Nephron (organoid): ENCODE measurements at regions not wholly inside any gene's neighbourhood (a gene's known extent, or its start where the extent isn't known, plus 50 kb on each side); places are given as distances from the start of the nearest gene placed in this dataset.

ENCODE experiments used
- H3K27ac Mint-ChIP-seq, 3 experiments: 2 replicates each; pipeline ENCODE4 v1.8.0; 2020; ENCODE audit warnings: mixed read lengths in 3 of 3, mild to moderate bottlenecking in 2 of 3, moderate library complexity in 1 of 3
- H3K27me3 Mint-ChIP-seq: 2 replicates; pipeline ENCODE4 v1.8.0; 2021; ENCODE audit warnings: low read depth, mild to moderate bottlenecking, moderate library complexity, mixed read lengths
- H3K36me3 Mint-ChIP-seq: 2 replicates; pipeline ENCODE4 v1.8.0; 2020; ENCODE audit warnings: low read depth, mixed read lengths
- H3K4me1 Mint-ChIP-seq: 2 replicates; pipeline ENCODE4 v1.8.0; 2020; ENCODE audit warnings: mixed read lengths
- H3K4me3 Mint-ChIP-seq, 3 experiments: 2 replicates each; pipeline ENCODE4 v1.8.0; 2020; ENCODE audit warnings: mild to moderate bottlenecking in 3 of 3, mixed read lengths in 3 of 3, moderate library complexity in 2 of 3
- H3K9me3 Mint-ChIP-seq: 2 replicates; pipeline ENCODE4 v1.8.0; 2020; ENCODE audit warnings: mixed read lengths
- TF ChIP-seq, protein P1 (sequence below), 3 experiments: fragments of 200-600 bp; sonication (generic); IDR thresholded peaks; one replicate each; pipeline ENCODE4 v1.5.0; 2021; ENCODE audit warnings: antibody characterized with exemption in 3 of 3; ENCODE audit not compliant: unreplicated experiment in 3 of 3

DNA sequence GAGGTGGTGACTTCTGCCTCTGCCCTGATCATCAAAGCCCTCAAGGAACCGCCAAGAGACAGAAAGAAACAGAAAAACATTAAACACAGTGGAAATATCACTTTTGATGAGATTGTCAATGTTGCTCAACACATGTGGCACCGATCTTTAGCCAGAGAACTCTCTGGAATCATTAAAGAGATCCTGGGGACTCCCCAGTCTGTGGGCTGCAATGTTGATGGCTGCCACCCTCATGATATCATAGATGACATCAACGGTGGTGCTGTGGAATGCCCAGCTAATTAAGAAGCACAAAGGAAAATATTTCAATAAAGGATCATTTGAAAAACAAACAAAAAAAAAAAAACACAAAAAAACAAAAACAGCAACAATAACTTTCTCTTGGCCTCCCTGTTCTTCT lies 59.5 kb upstream of the TOMM7 start:
- no peaks in the 10 kb centered on the region for H3K9me3 Mint-ChIP-seq
- H3K4me3 Mint-ChIP-seq, result no peak overlapping the region
- H3K4me1 Mint-ChIP-seq, result peaks cover 10% of the 10 kb centered on the region
- no peaks in the 10 kb centered on the region for H3K36me3 Mint-ChIP-seq
- H3K27ac Mint-ChIP-seq, result no peak overlapping the region
- no peaks in the 10 kb centered on the region for H3K27me3 Mint-ChIP-seq
- TF ChIP-seq, protein P1, sequence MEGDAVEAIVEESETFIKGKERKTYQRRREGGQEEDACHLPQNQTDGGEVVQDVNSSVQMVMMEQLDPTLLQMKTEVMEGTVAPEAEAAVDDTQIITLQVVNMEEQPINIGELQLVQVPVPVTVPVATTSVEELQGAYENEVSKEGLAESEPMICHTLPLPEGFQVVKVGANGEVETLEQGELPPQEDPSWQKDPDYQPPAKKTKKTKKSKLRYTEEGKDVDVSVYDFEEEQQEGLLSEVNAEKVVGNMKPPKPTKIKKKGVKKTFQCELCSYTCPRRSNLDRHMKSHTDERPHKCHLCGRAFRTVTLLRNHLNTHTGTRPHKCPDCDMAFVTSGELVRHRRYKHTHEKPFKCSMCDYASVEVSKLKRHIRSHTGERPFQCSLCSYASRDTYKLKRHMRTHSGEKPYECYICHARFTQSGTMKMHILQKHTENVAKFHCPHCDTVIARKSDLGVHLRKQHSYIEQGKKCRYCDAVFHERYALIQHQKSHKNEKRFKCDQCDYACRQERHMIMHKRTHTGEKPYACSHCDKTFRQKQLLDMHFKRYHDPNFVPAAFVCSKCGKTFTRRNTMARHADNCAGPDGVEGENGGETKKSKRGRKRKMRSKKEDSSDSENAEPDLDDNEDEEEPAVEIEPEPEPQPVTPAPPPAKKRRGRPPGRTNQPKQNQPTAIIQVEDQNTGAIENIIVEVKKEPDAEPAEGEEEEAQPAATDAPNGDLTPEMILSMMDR (IDR thresholded peaks at IDR 0.05; ENCODE audit: unreplicated experiment in 3 of 3), result no peak

DNA sequence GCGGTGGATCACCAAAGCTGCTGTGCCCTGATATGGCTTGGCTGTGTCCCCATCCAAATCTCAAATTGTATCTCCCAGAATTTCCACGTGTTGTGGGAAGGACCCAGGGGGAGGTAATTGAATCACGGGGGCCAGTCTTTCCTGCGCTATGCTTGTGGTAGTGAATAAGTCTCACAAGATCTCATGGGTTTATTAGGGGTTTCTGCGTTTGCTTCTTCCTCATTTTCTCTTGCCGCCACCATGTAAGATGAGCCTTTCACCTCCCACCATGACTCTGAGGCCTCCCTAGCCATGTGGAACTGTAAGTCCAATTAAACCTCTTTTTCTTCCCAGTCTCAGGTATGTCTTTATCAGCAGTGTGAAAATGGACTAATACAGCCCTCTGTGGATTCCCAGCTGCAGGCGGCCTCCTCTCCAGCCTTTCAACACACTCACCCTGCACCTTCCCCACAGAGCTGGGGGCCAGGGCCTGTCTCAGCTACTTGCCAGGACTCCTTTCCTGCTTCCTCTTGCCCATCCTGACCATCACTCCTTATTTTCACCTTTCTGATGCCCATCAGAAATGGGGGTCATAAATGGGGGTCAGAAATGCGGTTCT lies 57.2 kb upstream of the TOMM7 start:
- Mint-ChIP-seq H3K9me3 (no peaks in the 10 kb centered on the region), H3K27ac (no peak overlapping the region), H3K27me3 (no peaks in the 10 kb centered on the region), H3K36me3 (no peaks in the 10 kb centered on the region), H3K4me3 (no peak overlapping the region), H3K4me1 (peaks cover 7% of the 10 kb centered on the region)
- TF ChIP-seq, protein P1 (IDR thresholded peaks at IDR 0.05; ENCODE audit: unreplicated experiment in 3 of 3), result no peak

DNA sequence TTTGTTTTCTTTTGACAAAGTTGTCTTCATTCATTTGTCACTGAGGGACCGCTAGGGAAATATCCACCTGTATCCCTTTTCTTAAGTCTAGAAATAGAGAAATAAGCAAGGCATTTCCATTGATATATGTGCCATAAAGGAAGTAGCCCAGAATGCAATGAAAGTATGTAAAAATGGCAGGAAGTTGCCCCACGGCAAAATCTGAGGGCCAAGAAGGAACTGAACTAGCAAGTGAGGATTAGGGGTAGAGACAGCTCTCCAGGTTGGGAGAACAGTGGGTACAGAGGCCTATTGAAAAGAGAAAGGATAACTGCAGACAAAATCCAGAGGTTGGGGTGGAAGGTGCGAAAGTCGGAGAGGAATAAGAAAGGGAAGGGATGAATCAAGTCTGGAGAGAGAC lies 56.6 kb upstream of the TOMM7 start:
- Mint-ChIP-seq H3K9me3 (no peaks in the 10 kb centered on the region), H3K27me3 (no peaks in the 10 kb centered on the region), H3K4me1 (peaks cover 7% of the 10 kb centered on the region), H3K4me3 (no peak overlapping the region), H3K36me3 (no peaks in the 10 kb centered on the region), H3K27ac (no peak overlapping the region)
- TF ChIP-seq, protein P1 (IDR thresholded peaks at IDR 0.05; ENCODE audit: unreplicated experiment in 3 of 3), result no peak

DNA sequence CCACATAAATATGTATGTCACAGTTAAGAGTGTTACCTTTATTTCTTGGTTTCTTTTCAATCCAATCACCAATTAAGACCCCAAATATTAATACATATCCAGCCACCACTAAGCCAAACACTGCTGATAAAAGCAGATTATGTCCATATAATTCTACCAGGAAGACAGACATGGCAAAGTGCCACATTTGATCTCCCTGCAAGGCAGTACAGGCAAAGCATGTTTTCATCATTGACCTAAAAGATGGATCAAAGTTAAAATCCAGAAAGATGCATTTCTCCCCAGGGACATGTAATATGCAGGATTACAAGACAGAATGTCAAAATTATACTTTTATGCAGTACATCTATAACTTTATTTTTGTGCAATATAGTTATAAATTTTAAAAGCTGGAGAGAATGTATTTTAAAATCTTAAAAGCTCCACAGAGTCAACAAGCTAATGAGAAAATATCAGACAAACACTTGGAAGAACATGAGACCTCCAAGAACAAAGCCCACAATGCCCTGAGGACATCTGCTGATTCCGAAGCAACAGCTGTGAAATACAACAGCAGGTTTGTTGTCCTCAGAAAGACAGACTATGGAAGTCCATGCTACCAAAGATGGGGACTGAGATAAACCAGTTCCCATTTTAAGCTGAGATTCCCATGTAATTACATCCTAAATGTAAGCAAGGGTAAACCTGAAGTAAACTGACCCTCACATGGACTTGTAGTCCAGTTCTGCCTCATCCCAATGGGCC lies 54.5 kb upstream of the TOMM7 start:
- H3K9me3 Mint-ChIP-seq, result no peaks in the 10 kb centered on the region
- H3K4me3 Mint-ChIP-seq, result no peak overlapping the region
- no peaks in the 10 kb centered on the region for H3K27me3 Mint-ChIP-seq
- peaks cover 7% of the 10 kb centered on the region for H3K4me1 Mint-ChIP-seq
- TF ChIP-seq, protein P1 (IDR thresholded peaks at IDR 0.05; ENCODE audit: unreplicated experiment in 3 of 3), result no peak
- no peaks in the 10 kb centered on the region for H3K36me3 Mint-ChIP-seq
- H3K27ac Mint-ChIP-seq, result peak overlapping the region in 1 of 3 experiments; percentile 55

DNA sequence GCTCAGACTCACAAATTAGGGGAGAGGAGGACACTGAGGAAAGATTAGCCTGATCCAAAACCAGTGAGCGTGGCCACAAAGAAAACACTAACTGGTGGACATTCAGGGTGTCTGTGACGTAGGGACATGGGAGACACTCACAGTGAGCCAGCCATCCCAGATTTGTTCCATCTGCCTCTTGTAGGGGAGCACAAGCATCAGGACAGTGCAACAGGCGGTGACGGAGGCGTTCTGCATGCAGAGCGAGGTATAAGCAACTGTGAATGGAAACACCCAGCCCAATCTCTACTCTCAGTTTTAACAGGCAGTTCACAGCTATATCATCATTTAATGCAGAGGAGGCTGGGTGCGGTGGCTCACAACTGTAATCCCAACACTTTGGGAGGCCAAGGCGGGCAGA lies 52.8 kb upstream of the TOMM7 start:
- no peak overlapping the region for H3K4me3 Mint-ChIP-seq
- peaks cover 7% of the 10 kb centered on the region for H3K4me1 Mint-ChIP-seq
- H3K27ac Mint-ChIP-seq, result no peak overlapping the region
- TF ChIP-seq, protein P1 (IDR thresholded peaks at IDR 0.05; ENCODE audit: unreplicated experiment in 3 of 3), result no peak
- no peaks in the 10 kb centered on the region for H3K9me3 Mint-ChIP-seq
- H3K36me3 Mint-ChIP-seq, result no peaks in the 10 kb centered on the region
- H3K27me3 Mint-ChIP-seq, result peaks cover 3% of the 10 kb centered on the region

DNA sequence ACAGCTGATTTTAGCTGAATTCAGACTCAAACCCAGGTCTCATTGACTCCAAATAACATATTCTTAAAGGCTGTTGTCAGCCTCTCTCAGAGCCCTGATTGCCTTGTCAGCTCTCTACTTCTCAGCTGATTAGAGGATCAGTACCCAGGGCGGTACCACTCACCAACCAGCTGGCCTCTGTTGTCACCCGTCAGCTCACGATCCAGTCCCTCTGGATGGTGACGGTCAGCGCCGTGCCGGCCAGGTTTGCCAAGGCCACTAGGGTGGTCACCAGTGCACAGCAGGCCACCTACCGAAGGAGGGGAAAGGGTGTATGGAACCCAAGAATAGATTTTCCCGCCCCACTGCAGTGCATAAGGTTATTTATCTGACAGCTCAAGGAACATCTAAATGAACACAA lies 52.3 kb upstream of the TOMM7 start:
- H3K4me3 Mint-ChIP-seq, result no peak overlapping the region
- TF ChIP-seq, protein P1 (IDR thresholded peaks at IDR 0.05; ENCODE audit: unreplicated experiment in 3 of 3), result no peak
- no peaks in the 10 kb centered on the region for H3K36me3 Mint-ChIP-seq
- no peaks in the 10 kb centered on the region for H3K9me3 Mint-ChIP-seq
- no peak overlapping the region for H3K27ac Mint-ChIP-seq
- peaks cover 3% of the 10 kb centered on the region for H3K27me3 Mint-ChIP-seq
- H3K4me1 Mint-ChIP-seq, result peaks cover 7% of the 10 kb centered on the region
